HEK293 (cell line): ENCODE measurements at regions not wholly inside any gene's neighbourhood (a gene's known extent, or its start where the extent isn't known, plus 50 kb on each side); places are given as distances from the start of the nearest gene placed in this dataset.

Source experiments
- CTCF ChIA-PET: fragments of 350-600 bp; formaldehyde crosslinking; extraction: SDS; loops from one replicate; lab custom pipeline; 2021; ENCODE audit warnings: antibody characterized with exemption; lab: Yijun Ruan, JAX
- POLR2A ChIA-PET: fragments of 300-600 bp; formaldehyde crosslinking; extraction: SDS; loops from one replicate; lab custom pipeline; 2020; ENCODE audit warnings: antibody characterized with exemption, inconsistent platforms; lab: Yijun Ruan, JAX
- H3K27ac ChIP-seq: fragments of 200-500 bp; sonication (Bioruptor generic); 2 replicates; pipeline ENCODE4 v1.5.1; 2014; ENCODE audit warnings: low read depth, low read length, control low read depth, inconsistent platforms; ENCODE audit errors: extremely low read depth
- H3K36me3 ChIP-seq, 2 experiments: fragments of 200-500 bp in 1 of 2; sonication (Bioruptor generic) in 1 of 2; 1 replicate in 1 of 2; 2 replicates in 1 of 2; pipeline ENCODE4 v1.5.1; 2014 to 2017; ENCODE audit warnings: inconsistent platforms in 2 of 2, low read length in 2 of 2; ENCODE audit not compliant: control insufficient read depth in 2 of 2, insufficient read depth in 1 of 2
- H3K4me1 ChIP-seq: fragments of 200-500 bp; sonication (Bioruptor generic); 2 replicates; pipeline ENCODE4 v1.5.1; 2014; ENCODE audit warnings: mild to moderate bottlenecking, low read length, inconsistent platforms; ENCODE audit not compliant: control insufficient read depth, insufficient read depth
- H3K4me3 ChIP-seq: 2 replicates; pipeline ENCODE4 v1.5.1; 2011; ENCODE audit warnings: low read depth, mild to moderate bottlenecking, control low read depth, low read length, moderate library complexity
- H3K9me3 ChIP-seq: fragments of 200-500 bp; sonication (Bioruptor generic); 2 replicates; pipeline ENCODE4 v1.5.1; 2014; ENCODE audit warnings: low read depth, low read length, inconsistent platforms; ENCODE audit not compliant: control insufficient read depth, insufficient read depth
- BCL11A ChIP-seq: fragments of 450-650 bp; formaldehyde crosslinking; IDR thresholded peaks from 2 replicates; pipeline ENCODE4 v1.5.1; 2016; ENCODE audit warnings: low read depth, missing biosample characterization, missing genetic modification characterization
- GLI4 ChIP-seq: fragments of 450-650 bp; formaldehyde crosslinking; IDR thresholded peaks from 2 replicates; pipeline ENCODE4 v1.5.1; 2016; ENCODE audit warnings: missing biosample characterization, missing genetic modification characterization
- SCRT1 ChIP-seq: fragments of 450-650 bp; formaldehyde crosslinking; IDR thresholded peaks from 2 replicates; pipeline ENCODE4 v1.5.1; 2016; ENCODE audit warnings: missing biosample characterization, missing genetic modification characterization, borderline replicate concordance
- SCRT2 ChIP-seq: fragments of 450-650 bp; formaldehyde crosslinking; IDR thresholded peaks from 2 replicates; pipeline ENCODE4 v1.5.1; 2016; ENCODE audit warnings: missing biosample characterization, missing genetic modification characterization
- TCF7L2 ChIP-seq: IDR thresholded peaks from 2 replicates; pipeline ENCODE4 v1.6.1; 2011; ENCODE audit warnings: low read depth, mild to moderate bottlenecking, inconsistent platforms, low read length, moderate library complexity, borderline replicate concordance
- YY1 ChIP-seq: fragments of 450-650 bp; formaldehyde crosslinking; IDR thresholded peaks from 2 replicates; pipeline ENCODE4 v1.5.1; 2018; ENCODE audit warnings: missing biosample characterization, missing genetic modification characterization
- ZBTB21 ChIP-seq: fragments of 450-650 bp; formaldehyde crosslinking; IDR thresholded peaks from 2 replicates; pipeline ENCODE4 v1.5.1; 2017; ENCODE audit warnings: missing biosample characterization, missing genetic modification characterization
- ZNF184 ChIP-seq: fragments of 450-650 bp; IDR thresholded peaks from 2 replicates; pipeline ENCODE4 v1.5.1; 2018; ENCODE audit warnings: missing biosample characterization, mild to moderate bottlenecking, missing genetic modification characterization
- ZNF510 ChIP-seq: fragments of 450-650 bp; formaldehyde crosslinking; IDR thresholded peaks from 2 replicates; pipeline ENCODE4 v1.5.1; 2018; ENCODE audit warnings: mild to moderate bottlenecking, missing genetic modification characterization, missing biosample characterization; ENCODE audit not compliant: insufficient replicate concordance
- ZNF514 ChIP-seq: fragments of 450-650 bp; formaldehyde crosslinking; IDR thresholded peaks from 2 replicates; pipeline ENCODE4 v1.5.1; 2016; ENCODE audit warnings: missing biosample characterization, missing genetic modification characterization
- ZNF555 ChIP-seq: fragments of 450-650 bp; formaldehyde crosslinking; conservative IDR thresholded peaks from 2 replicates; pipeline ENCODE4 v1.5.1; 2017; ENCODE audit warnings: missing biosample characterization, mild to moderate bottlenecking, missing genetic modification characterization, inconsistent platforms
- ZNF558 ChIP-seq: fragments of 450-650 bp; formaldehyde crosslinking; IDR thresholded peaks from 2 replicates; pipeline ENCODE4 v1.5.1; 2016; ENCODE audit warnings: missing biosample characterization, missing genetic modification characterization
- ZNF560 ChIP-seq: fragments of 450-650 bp; formaldehyde crosslinking; IDR thresholded peaks from 2 replicates; pipeline ENCODE4 v1.5.1; 2017; ENCODE audit warnings: missing biosample characterization, missing genetic modification characterization, borderline replicate concordance
- ZNF571 ChIP-seq: fragments of 450-650 bp; formaldehyde crosslinking; IDR thresholded peaks from 2 replicates; pipeline ENCODE4 v1.5.0; 2017; ENCODE audit warnings: missing biosample characterization, missing genetic modification characterization
- ZNF623 ChIP-seq: fragments of 450-650 bp; formaldehyde crosslinking; IDR thresholded peaks from 2 replicates; pipeline ENCODE4 v1.5.1; 2016; ENCODE audit warnings: missing biosample characterization, missing genetic modification characterization
- ZNF624 ChIP-seq: fragments of 450-650 bp; formaldehyde crosslinking; IDR thresholded peaks from 2 replicates; pipeline ENCODE4 v1.5.1; 2017; ENCODE audit warnings: missing biosample characterization, missing genetic modification characterization
- TF ChIP-seq, protein P1 (sequence below): fragments of 450-650 bp; formaldehyde crosslinking; IDR thresholded peaks from 2 replicates; pipeline ENCODE4 v1.5.1; 2016; ENCODE audit warnings: missing biosample characterization, missing genetic modification characterization
- TF ChIP-seq, protein P2 (sequence below): fragments of 450-650 bp; formaldehyde crosslinking; IDR thresholded peaks from 2 replicates; pipeline ENCODE4 v1.5.1; 2016; ENCODE audit warnings: missing biosample characterization, missing genetic modification characterization
- TF ChIP-seq, protein P3 (sequence below): fragments of 450-650 bp; formaldehyde crosslinking; IDR thresholded peaks from 2 replicates; pipeline ENCODE4 v1.5.1; 2016; ENCODE audit warnings: missing biosample characterization, missing genetic modification characterization
- TF ChIP-seq, protein P4 (sequence below): fragments of 450-650 bp; formaldehyde crosslinking; IDR thresholded peaks from 2 replicates; pipeline ENCODE4 v1.5.0; 2017; ENCODE audit warnings: missing biosample characterization, missing genetic modification characterization, borderline replicate concordance

DNA sequence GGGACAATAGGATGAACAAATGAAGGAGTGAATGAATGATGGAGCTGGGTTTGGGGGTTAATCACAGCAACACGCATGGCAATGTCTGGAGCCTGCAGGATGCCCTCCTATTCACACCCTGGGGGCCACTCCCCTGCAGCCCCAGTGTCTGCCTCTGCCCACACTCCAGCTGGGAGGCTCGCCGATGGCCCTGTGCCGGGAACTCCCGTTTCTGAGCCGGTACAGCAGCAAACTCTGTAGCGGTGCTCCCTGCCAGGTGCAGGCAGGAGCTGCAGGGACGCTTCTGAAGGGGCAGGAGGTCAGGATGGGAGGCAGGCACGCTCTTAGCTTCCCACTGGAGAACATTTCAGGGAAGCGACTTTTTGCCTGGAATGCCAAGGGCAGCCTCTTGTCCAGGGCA is 55.4 kb upstream of the NCOR2 start:
- POLR2A ChIA-PET: interaction anchor here (0.6 kb wide), 1 partner anchor 234 kb away, joined by 3 read pairs; no protein-coding TSS in a partner anchor
- TF ChIP-seq, protein P1, sequence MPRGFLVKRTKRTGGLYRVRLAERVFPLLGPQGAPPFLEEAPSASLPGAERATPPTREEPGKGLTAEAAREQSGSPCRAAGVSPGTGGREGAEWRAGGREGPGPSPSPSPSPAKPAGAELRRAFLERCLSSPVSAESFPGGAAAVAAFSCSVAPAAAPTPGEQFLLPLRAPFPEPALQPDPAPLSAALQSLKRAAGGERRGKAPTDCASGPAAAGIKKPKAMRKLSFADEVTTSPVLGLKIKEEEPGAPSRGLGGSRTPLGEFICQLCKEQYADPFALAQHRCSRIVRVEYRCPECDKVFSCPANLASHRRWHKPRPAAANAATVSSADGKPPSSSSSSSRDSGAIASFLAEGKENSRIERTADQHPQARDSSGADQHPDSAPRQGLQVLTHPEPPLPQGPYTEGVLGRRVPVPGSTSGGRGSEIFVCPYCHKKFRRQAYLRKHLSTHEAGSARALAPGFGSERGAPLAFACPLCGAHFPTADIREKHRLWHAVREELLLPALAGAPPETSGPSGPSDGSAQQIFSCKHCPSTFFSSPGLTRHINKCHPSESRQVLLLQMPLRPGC: no peak
- TF ChIP-seq, protein P2, sequence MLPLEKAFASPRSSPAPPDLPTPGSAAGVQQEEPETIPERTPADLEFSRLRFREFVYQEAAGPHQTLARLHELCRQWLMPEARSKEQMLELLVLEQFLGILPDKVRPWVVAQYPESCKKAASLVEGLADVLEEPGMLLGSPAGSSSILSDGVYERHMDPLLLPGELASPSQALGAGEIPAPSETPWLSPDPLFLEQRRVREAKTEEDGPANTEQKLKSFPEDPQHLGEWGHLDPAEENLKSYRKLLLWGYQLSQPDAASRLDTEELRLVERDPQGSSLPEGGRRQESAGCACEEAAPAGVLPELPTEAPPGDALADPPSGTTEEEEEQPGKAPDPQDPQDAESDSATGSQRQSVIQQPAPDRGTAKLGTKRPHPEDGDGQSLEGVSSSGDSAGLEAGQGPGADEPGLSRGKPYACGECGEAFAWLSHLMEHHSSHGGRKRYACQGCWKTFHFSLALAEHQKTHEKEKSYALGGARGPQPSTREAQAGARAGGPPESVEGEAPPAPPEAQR: no peak
- TF ChIP-seq TCF7L2 (no peak), BCL11A (no peak), GLI4 (no peak), ZNF514 (tag by site-specific recombination) (no peak), YY1 (no peak), SCRT1 (tag by site-specific recombination) (no peak), ZNF624 (tag by site-specific recombination) (no peak), ZNF558 (tag by site-specific recombination) (no peak), ZNF623 (no peak), ZNF560 (tag by site-specific recombination) (no peak), SCRT2 (tag by site-specific recombination) (no peak), ZNF571 (tag by site-specific recombination) (no peak), ZBTB21 (no peak), ZNF555 (tag by site-specific recombination) (no peak)
- TF ChIP-seq, protein P3, sequence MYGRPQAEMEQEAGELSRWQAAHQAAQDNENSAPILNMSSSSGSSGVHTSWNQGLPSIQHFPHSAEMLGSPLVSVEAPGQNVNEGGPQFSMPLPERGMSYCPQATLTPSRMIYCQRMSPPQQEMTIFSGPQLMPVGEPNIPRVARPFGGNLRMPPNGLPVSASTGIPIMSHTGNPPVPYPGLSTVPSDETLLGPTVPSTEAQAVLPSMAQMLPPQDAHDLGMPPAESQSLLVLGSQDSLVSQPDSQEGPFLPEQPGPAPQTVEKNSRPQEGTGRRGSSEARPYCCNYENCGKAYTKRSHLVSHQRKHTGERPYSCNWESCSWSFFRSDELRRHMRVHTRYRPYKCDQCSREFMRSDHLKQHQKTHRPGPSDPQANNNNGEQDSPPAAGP (tag by site-specific recombination): no peak

DNA sequence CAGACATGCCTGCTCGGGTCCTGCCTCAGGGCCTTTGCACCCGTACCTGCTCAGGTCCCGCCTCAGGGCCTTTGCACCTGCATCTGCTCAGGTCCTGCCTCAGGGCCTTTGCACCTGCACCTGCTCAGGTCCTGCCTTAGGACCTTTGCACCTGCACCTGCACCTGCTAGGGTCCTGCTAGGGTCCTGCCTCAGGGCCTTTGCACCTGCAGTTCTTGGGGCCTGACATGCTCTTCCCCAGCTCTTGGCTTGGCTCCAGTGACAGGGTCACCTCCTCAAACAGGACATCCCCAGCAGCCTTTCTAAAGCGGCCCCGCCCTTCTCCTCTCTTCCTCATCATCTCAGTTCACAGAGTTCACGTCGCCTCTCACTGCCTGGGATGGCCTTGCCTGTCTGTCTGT is 54.9 kb upstream of the NCOR2 start:
- CTCF ChIA-PET: interaction anchor here (0.6 kb wide), 1 partner anchor 64 kb away, joined by 3 read pairs; no protein-coding TSS in a partner anchor

More for the DNA sequence above, 55.4 kb upstream of the NCOR2 start:
- CTCF ChIA-PET: interaction anchor here (0.6 kb wide), 1 partner anchor 63 kb away, joined by 3 read pairs; no protein-coding TSS in a partner anchor
- H3K4me3 ChIP-seq: no peak overlapping the region
- H3K4me1 ChIP-seq: no peaks in the 10 kb centered on the region
- no peaks in the 10 kb centered on the region for H3K36me3 ChIP-seq
- no peak overlapping the region for H3K27ac ChIP-seq
- H3K9me3 ChIP-seq: no peaks in the 10 kb centered on the region

More for the DNA sequence above, 54.9 kb upstream of the NCOR2 start:
- POLR2A ChIA-PET: interaction anchor here (0.6 kb wide), 1 partner anchor 234 kb away, joined by 3 read pairs; no protein-coding TSS in a partner anchor
- TF ChIP-seq ZNF184 (tag by site-specific recombination) (no peak), ZNF510 (tag by site-specific recombination) (no peak), ZNF623 (peak; percentile 99)
- TF ChIP-seq, protein P4, sequence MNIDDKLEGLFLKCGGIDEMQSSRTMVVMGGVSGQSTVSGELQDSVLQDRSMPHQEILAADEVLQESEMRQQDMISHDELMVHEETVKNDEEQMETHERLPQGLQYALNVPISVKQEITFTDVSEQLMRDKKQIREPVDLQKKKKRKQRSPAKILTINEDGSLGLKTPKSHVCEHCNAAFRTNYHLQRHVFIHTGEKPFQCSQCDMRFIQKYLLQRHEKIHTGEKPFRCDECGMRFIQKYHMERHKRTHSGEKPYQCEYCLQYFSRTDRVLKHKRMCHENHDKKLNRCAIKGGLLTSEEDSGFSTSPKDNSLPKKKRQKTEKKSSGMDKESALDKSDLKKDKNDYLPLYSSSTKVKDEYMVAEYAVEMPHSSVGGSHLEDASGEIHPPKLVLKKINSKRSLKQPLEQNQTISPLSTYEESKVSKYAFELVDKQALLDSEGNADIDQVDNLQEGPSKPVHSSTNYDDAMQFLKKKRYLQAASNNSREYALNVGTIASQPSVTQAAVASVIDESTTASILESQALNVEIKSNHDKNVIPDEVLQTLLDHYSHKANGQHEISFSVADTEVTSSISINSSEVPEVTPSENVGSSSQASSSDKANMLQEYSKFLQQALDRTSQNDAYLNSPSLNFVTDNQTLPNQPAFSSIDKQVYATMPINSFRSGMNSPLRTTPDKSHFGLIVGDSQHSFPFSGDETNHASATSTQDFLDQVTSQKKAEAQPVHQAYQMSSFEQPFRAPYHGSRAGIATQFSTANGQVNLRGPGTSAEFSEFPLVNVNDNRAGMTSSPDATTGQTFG: no peak
- Histone ChIP-seq H3K4me3 (no peak overlapping the region), H3K9me3 (no peaks in the 10 kb centered on the region), H3K4me1 (no peaks in the 10 kb centered on the region), H3K27ac (no peak overlapping the region), H3K36me3 (no peaks in the 10 kb centered on the region)
